Stromal cell of bone marrow (primary cell): ENCODE measurements at regions not wholly inside any gene's neighbourhood (a gene's known extent, or its start where the extent isn't known, plus 50 kb on each side); places are given as distances from the start of the nearest gene placed in this dataset.
A peak's percentile ranks its signal among the peaks of the same experiment; 100 is the strongest.
"Not testable (repeated sequence)": the region's sequence is repeated elsewhere in the genome, so short reads cannot be mapped to it uniquely, and the experiment has no call there.

Experiments
- DNase-seq: peaks from one replicate; pipeline ENCODE4 v3.0.0-alpha.2; 2012; ENCODE audit warnings: low read depth

- DNase-seq: no peak
These were observed 1247.8 kb downstream of the TYW1 start for GRCh38 chr7:68244389-68244788.

DNA sequence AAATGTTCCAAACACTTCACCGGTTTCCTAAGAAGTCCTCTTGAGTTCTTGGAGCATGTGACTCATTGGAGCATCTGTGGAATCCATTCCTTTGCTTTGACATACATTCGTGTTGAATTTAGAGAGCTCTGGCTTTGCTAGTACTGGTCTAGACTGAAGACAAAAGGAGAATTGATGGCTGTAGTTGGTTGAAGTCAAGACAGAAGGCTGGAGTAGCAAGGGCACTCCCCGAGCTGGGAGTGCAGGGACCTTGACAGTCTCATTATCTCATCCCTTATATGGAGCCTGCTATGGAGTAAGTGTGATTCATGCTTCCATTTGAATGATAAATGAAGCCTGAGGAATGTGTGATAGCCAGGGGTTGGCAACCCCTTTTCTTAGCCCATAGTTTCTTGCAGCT is 1249.1 kb downstream of the TYW1 start:
- no peak for DNase-seq

GRCh38 chr7:68246189-68246633 is 1249.6 kb downstream of the TYW1 start:
- no peak for DNase-seq

DNA sequence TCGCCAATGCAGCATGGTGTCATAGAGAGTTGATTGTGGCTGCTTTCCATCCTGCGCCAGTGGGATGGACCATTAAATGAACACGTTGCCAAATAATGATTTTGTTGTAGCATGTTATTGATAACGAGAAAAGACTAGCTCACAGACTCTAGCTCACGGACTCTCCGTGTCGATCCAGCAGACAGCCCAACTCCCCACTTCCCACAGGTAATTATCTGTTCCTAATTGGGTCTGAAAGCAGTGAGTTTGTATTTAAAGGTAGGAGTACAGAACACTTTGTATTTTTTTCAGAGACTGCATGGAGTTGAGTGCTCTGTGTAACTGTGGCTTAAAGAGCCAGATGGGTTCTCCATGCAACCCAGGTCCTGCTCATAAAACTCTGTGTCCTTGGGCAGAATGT is 1250.5 kb downstream of the TYW1 start:
- DNase-seq: no peak

GRCh38 chr7:68247571-68247970 is 1250.9 kb downstream of the TYW1 start:
- DNase-seq: no peak

- no peak for DNase-seq
These were observed 1252.3 kb downstream of the TYW1 start for GRCh38 chr7:68248973-68249372.

GRCh38 chr7:68249611-68250010 is 1253.0 kb downstream of the TYW1 start:
- no peak for DNase-seq

DNA sequence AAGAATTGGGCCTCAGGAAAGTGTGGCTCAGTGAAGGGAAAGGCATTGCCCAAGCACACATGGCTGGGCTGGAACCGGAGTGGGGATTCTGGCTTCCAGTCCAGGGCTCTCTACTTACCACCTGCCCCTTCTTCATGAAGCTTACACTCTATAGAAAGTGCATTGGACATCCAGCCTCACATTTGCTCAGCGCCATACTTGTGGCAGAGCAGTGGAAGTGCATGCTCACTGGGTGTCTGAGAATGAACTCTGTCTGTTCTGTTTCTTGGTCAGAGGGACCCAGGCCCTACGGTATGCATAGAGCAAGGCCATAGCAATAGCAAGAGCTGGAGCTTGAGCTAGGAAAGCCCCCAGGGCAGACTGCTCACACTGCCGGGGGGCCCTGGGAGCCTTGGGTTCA is 1253.5 kb downstream of the TYW1 start:
- DNase-seq: no peak

- DNase-seq: not testable (repeated sequence)
These were observed 1258.2 kb downstream of the TYW1 start for GRCh38 chr7:68254815-68255214.

DNA sequence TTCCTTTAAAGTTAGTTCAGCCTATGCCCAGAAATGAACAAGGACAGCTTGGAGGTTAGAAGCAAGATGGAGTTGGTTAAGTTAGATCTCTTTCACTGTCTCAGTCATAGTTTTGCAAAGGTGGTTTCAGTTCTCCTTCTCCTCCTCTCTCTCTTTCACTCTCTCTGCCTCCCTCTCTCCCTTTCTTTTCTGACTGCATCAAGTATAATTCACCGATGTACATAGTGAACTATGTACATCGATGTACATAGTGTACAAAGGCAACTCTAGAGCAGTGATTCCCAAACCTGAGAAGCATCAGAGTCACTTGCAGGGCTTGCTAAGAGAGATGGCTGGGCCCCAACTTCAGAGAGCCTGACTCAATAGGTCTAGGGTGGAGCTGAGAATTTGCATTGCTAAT is 1259.7 kb downstream of the TYW1 start:
- no peak for DNase-seq

GRCh38 chr7:68258609-68259008 is 1262.0 kb downstream of the TYW1 start:
- DNase-seq: no peak

DNA sequence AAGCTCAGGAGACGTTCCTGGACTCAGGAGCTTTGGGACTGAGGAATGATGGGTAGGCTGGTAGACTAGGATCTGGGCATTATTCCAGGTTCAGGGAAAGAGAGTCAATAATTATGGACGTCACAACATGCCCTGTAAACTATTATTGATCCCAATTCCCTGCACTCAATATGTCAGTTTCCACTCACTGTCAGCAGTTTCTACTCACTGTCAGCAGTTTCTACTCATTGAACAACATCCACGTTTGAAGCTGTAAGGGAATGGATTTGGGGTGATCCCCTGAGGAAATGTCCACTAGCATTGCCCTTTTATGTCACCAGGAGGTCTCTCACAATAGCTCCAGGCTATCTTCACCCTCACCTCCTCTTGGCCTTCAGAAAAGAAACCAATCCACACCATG is 1268.6 kb downstream of the TYW1 start:
- DNase-seq: no peak

DNA sequence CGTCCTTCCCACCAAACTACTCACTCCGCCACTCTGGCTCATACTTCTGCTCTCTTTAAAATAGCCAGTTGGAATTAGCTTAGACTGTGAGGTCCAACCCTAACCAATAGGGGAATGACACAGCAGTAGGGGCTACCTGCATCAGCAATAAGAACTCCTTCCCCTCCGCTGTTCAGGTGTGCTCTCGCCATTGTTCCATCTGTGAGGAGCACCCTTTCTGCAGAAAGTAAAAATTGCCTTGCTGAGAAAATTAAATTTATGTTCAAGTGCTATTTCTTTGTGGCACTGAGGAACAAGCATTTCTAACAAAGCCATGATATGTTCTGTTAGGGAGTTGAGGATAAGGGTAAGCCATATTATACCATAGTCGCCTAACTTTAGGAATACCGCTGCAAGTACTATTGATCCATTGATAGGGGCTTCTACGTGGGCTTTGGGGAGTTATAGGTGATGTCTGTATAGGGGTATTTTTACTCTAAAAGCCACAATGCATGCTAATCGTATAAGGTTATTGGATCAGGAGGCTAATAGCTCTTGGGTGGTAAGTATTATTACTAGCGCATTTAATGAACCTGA is 1269.5 kb downstream of the TYW1 start:
- DNase-seq: no peak

DNA sequence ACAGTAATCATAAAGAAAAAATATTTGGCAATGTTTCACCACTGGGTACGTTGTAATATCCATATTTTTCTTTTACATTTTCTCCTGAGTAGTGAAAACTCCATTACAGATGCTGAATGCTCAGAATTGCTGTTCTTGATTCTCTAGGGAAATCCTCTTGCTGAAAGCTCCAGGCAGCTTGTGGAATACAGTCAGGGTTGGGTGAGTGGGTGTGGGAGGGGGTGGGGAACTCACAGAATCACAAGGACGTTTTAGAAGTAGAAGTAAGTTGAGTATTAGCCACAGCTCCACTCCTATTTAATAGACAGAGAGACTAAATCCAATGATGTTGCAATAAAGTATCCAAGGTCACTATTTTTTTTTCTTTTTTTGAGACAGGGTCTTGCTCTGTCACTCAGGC is 1270.9 kb downstream of the TYW1 start:
- no peak for DNase-seq

- DNase-seq: peak; percentile 92
These were observed 1272.8 kb downstream of the TYW1 start for GRCh38 chr7:68269405-68269804.

DNA sequence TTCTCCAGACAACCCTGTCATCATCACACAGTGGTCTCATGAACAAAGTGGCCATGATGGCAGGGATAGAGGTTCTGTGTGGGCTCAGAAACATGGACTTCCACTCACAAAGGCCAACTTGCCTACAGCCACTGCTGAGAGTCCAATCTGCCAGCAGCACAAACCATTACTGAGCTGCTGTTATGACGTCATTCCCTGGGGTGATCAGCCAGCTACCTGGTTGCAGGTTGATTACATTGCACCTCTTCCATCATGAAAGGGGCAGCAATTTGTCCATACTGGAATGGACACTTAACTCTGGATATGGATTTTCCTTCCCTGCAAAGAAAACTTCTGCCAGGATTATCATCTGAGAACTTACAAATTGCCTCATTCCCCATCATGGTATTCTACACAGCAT is 1275.9 kb downstream of the TYW1 start:
- no peak for DNase-seq

GRCh38 chr7:68276725-68277124 is 1280.1 kb downstream of the TYW1 start:
- DNase-seq: no peak

DNA sequence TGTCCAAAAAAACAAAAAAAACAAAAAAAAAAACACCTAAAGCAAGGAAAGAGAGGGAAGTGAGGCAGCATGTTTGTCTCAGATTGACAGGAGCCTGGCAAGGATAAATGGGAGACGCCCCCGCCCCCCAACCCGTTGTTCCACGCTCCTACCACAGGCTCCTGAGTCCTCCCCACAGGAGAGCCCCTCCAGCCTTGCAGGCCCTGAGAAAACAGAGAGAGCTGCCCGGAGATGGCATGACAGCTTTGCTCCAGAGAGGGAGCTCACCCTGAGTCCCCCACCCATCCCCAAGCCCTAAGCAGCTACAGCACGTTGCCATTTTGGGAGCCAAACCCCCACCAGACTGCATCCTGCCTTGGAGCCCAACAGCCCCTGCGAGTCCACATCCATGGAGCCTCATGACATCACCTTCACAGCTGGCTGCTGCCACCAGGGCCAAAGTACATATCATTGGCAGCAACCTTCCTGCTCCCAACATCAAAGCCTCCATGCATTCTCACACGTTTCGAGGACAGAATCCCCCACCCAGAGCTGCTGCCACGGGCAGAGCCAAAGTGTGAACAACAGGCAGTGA is 1283.3 kb downstream of the TYW1 start:
- no peak for DNase-seq

DNA sequence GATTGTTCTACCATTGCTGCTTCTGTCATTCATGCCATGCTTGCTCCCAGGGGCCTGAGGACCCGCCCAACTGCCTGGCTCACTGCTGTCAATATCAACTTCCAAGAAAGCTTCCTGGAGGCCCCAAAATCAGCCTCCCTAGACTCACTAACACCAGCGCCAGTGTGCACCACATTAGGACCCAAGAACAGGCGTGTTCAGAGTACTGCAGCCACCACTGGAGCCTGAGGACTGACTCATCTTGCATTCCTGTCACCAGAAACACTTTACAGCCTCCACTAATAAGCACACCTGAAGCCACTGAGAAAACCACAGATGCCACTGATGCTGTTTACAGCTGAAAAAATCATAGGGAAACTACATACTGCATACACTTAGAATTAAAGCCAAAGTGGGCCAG is 1284.3 kb downstream of the TYW1 start:
- DNase-seq: no peak

GRCh38 chr7:68288144-68288593 is 1291.5 kb downstream of the TYW1 start:
- DNase-seq: no peak

DNA sequence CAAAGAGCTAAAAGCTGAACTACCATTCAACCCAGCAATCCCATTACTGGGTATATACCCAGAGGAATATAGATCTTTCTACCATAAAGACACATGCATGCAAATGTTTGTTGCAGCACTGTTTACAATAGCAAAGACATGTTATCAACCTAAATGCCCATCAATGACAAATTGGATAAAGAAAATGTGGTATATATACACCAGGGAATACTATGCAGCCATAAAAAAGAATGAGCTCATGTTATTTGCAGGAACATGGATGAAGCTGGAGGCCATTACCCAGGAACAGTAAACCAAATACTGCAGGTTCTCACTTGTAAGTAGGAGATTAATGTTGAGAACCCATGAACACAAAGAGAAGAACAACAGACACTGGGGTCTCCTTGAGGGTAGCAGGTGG is 1295.1 kb downstream of the TYW1 start:
- DNase-seq: no peak

GRCh38 chr7:68295386-68295785 is 1298.8 kb downstream of the TYW1 start:
- no peak for DNase-seq

GRCh38 chr7:68304536-68304935 is 1293.7 kb upstream of the AUTS2 start:
- no peak for DNase-seq

- DNase-seq: no peak
These were observed 1291.6 kb upstream of the AUTS2 start for GRCh38 chr7:68306692-68307107.
